Dendritic cell treated with granulocyte-macrophage colony-stimulating factor and Interleukin-4, amounts not matched to agents 40 ng/mL and 50 ng/mL, for 4 days (primary cell): ENCODE measurements at regions not wholly inside any gene's neighbourhood (a gene's known extent, or its start where the extent isn't known, plus 50 kb on each side); places are given as distances from the start of the nearest gene placed in this dataset.

ENCODE experiments used
- H3K27ac Mint-ChIP-seq: one replicate; pipeline ENCODE4 v1.8.0; 2022; ENCODE audit warnings: mild to moderate bottlenecking, mixed read lengths
- H3K27me3 Mint-ChIP-seq: one replicate; pipeline ENCODE4 v1.8.0; 2022; ENCODE audit warnings: mild to moderate bottlenecking, mixed read lengths
- H3K36me3 Mint-ChIP-seq: one replicate; pipeline ENCODE4 v1.8.0; 2022; ENCODE audit warnings: low read depth, mixed read lengths
- H3K4me1 Mint-ChIP-seq: one replicate; pipeline ENCODE4 v1.8.0; 2022; ENCODE audit warnings: low read depth, mixed read lengths
- H3K4me3 Mint-ChIP-seq: one replicate; pipeline ENCODE4 v1.8.0; 2022; ENCODE audit warnings: mild to moderate bottlenecking, moderate library complexity, mixed read lengths
- H3K9me3 Mint-ChIP-seq: one replicate; pipeline ENCODE4 v1.8.0; 2022; ENCODE audit warnings: mixed read lengths
- intact Hi-C: fragments of 100-400 bp; cut with micrococcal nuclease; formaldehyde crosslinking; loops from one replicate; pipeline ENCODE4 v1.15.0; 2022

DNA sequence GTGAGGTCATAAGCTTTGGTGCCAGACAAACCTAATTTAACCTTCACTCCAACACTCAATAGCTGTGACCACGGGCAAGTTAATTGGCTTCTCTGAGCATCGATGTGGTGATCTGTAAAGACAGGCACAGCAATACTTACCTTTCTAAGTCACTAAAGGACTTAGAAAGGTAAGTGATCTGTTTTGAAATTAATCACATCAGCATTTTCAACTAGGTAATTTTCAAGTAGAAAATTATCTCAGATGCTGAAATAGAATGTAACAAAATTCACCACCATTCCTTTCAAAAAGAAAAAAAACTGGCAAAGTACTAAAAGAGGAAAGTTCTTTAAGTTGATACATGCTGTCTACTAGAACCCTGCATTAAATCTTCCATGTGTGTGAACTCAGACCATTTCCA is 354.5 kb downstream of the ICE1 start:
- intact Hi-C loops: no loop called here
- Mint-ChIP-seq H3K4me3 (no peak overlapping the region), H3K36me3 (no peaks in the 10 kb centered on the region), H3K27me3 (no peaks in the 10 kb centered on the region), H3K9me3 (no peaks in the 10 kb centered on the region), H3K4me1 (no peaks in the 10 kb centered on the region), H3K27ac (no peak overlapping the region)

- intact Hi-C loops: no loop called here
- no peaks in the 10 kb centered on the region for H3K36me3 Mint-ChIP-seq
Measured at GRCh38 chr5:5772202-5772601, 349.7 kb downstream of the ICE1 start.

DNA sequence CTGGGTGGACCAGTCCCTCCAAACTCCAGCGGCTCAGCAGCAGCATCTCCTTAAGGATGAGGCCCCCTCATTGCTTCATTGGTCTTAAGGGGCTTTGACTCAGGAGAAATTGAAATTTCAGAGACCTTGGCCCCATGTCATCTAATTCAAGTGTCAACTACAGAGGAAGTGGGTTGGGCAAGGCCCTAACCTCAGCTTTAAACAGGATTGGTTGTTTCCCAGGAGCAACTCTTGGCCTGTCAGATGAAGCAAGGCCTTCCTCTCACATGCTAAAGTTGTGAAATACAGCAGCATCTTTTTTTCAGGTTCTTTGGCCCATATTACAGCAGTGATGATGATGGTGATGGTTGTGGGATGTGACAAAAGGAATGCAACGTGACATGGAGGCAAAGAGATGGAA is 348.3 kb downstream of the ICE1 start:
- Mint-ChIP-seq H3K36me3 (no peaks in the 10 kb centered on the region), H3K9me3 (no peaks in the 10 kb centered on the region), H3K27me3 (no peaks in the 10 kb centered on the region), H3K27ac (no peak overlapping the region), H3K4me1 (no peaks in the 10 kb centered on the region), H3K4me3 (no peak overlapping the region)
- intact Hi-C loops: no loop called here

More at GRCh38 chr5:5772202-5772601, 349.7 kb downstream of the ICE1 start:
- Mint-ChIP-seq H3K27ac (no peak overlapping the region), H3K4me1 (no peaks in the 10 kb centered on the region), H3K9me3 (no peaks in the 10 kb centered on the region), H3K27me3 (no peaks in the 10 kb centered on the region), H3K4me3 (no peak overlapping the region)

- H3K9me3 Mint-ChIP-seq: no peaks in the 10 kb centered on the region
- no peaks in the 10 kb centered on the region for H3K36me3 Mint-ChIP-seq
- H3K27me3 Mint-ChIP-seq: no peaks in the 10 kb centered on the region
- intact Hi-C loops: no loop called here
- no peak overlapping the region for H3K4me3 Mint-ChIP-seq
- no peak overlapping the region for H3K27ac Mint-ChIP-seq
- H3K4me1 Mint-ChIP-seq: no peaks in the 10 kb centered on the region
Measured at GRCh38 chr5:5767286-5767928, 344.9 kb downstream of the ICE1 start.

DNA sequence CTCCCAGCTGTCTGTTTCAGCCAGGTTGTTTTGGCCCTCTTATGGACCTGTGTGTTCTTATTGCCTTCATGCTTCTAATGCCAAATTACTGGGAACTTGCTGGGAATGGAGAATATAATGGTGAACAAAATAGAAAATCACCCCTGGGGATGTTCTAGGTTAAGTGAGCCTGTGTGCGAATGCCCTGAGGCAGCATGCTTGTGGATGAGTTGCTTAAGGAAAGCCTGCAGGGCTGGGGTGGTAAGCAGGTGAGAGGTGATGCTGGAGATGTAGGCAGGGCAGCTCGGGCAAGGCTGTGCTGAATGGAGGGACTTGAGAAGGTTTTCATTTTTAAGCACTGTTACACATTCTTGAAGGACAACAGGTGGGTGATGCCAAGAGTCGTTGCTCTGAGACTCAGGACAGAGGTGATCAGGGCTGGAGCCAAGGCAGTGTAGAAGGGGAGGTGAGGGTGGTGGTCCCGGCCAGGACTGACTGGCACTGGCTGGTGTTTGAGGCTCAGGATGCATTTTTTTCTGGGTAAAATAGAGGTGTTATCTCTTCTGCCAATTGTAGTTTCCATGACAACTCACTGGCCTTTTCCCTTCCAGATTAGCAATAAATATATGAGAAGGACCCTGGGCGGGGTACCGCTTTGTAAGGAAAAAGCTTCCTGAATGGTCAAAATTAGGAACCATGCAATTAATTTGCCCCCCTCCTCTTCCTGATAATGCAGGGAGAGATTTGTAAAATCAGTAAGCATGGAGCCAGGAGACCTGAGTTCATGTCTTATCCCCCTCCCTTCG is 342.8 kb downstream of the ICE1 start:
- no peak overlapping the region for H3K4me3 Mint-ChIP-seq
- no peaks in the 10 kb centered on the region for H3K4me1 Mint-ChIP-seq
- H3K36me3 Mint-ChIP-seq: no peaks in the 10 kb centered on the region
- no peaks in the 10 kb centered on the region for H3K9me3 Mint-ChIP-seq
- H3K27ac Mint-ChIP-seq: no peak overlapping the region
- no peaks in the 10 kb centered on the region for H3K27me3 Mint-ChIP-seq
- intact Hi-C loops: no loop called here

GRCh38 chr5:5764246-5764645 is 341.8 kb downstream of the ICE1 start:
- intact Hi-C loops: no loop called here
- H3K27ac Mint-ChIP-seq: no peak overlapping the region
- no peaks in the 10 kb centered on the region for H3K4me1 Mint-ChIP-seq
- H3K9me3 Mint-ChIP-seq: no peaks in the 10 kb centered on the region
- no peaks in the 10 kb centered on the region for H3K36me3 Mint-ChIP-seq
- no peaks in the 10 kb centered on the region for H3K27me3 Mint-ChIP-seq
- H3K4me3 Mint-ChIP-seq: no peak overlapping the region

DNA sequence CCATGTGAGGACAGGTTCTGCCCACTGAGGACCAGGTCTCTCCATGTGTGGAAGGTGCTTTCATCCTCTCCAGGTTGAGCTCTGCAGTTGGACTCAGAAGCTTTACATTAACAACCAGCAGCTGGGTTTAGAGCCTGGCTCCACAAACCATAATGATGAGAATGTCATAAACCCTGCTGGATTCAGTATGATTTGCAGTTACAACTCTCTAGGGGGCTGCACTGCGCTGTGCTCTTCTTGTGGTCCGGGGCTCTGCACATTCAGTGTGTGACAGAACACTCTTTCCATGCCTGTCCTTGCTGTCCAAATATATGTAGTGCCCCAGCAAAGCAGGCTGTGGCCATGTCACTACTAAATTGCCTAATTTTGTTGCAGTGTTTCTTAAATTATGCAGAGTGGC is 334.3 kb downstream of the ICE1 start:
- Mint-ChIP-seq H3K27me3 (no peaks in the 10 kb centered on the region), H3K4me3 (no peak overlapping the region), H3K36me3 (no peaks in the 10 kb centered on the region), H3K9me3 (no peaks in the 10 kb centered on the region), H3K4me1 (no peaks in the 10 kb centered on the region), H3K27ac (no peak overlapping the region)
- intact Hi-C loops: no loop called here

GRCh38 chr5:5755888-5756287 is 333.4 kb downstream of the ICE1 start:
- no peak overlapping the region for H3K27ac Mint-ChIP-seq
- H3K9me3 Mint-ChIP-seq: no peaks in the 10 kb centered on the region
- intact Hi-C loops: no loop called here
- no peak overlapping the region for H3K4me3 Mint-ChIP-seq
- H3K27me3 Mint-ChIP-seq: no peaks in the 10 kb centered on the region
- H3K36me3 Mint-ChIP-seq: no peaks in the 10 kb centered on the region
- H3K4me1 Mint-ChIP-seq: no peaks in the 10 kb centered on the region

- no peaks in the 10 kb centered on the region for H3K4me1 Mint-ChIP-seq
- no peaks in the 10 kb centered on the region for H3K36me3 Mint-ChIP-seq
- intact Hi-C loops: no loop called here
- H3K27me3 Mint-ChIP-seq: no peaks in the 10 kb centered on the region
- H3K4me3 Mint-ChIP-seq: no peak overlapping the region
- H3K27ac Mint-ChIP-seq: no peak overlapping the region
- no peaks in the 10 kb centered on the region for H3K9me3 Mint-ChIP-seq
Measured at GRCh38 chr5:5752844-5753243, 330.4 kb downstream of the ICE1 start.

DNA sequence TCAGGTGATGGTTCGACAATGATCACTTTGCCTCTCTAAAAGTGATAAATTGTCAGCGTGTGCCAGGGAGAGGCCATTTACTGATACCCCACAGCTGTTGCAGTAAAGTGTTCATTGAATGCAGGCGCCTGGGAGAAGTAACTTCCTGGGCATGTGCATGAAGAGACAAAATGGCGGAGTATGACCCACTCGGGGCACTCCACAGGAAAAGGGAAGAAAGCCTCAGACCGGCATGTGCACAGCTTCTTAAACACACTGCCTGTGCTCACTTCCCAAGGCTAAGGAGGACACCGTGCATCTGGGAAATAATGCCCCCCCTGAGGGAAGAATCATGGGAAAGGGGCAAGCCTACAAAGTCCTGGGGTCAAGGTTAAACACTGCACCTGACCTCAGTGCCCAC is 329.5 kb downstream of the ICE1 start:
- H3K9me3 Mint-ChIP-seq: no peaks in the 10 kb centered on the region
- H3K36me3 Mint-ChIP-seq: no peaks in the 10 kb centered on the region
- H3K4me1 Mint-ChIP-seq: no peaks in the 10 kb centered on the region
- no peak overlapping the region for H3K4me3 Mint-ChIP-seq
- intact Hi-C loops: no loop called here
- H3K27ac Mint-ChIP-seq: no peak overlapping the region
- no peaks in the 10 kb centered on the region for H3K27me3 Mint-ChIP-seq

DNA sequence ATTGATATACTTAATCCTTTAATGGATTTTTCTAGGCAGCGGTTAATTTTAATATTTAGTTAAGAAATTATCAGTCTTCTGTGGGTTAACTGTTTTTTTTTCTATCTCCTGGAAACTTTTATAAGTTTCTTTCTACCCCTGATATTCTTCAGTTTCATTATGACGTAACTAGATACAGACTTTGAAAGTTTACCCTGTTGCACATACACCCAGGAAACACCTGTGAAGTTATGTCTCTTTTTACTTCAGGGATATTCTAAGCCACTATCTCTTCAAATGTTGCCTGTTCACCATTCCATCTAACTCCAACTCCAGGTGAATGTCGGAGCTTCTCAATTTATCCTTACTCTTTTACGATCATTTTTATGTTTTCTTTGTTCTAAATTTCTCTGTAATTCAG is 329.0 kb downstream of the ICE1 start:
- no peak overlapping the region for H3K4me3 Mint-ChIP-seq
- no peaks in the 10 kb centered on the region for H3K9me3 Mint-ChIP-seq
- no peaks in the 10 kb centered on the region for H3K36me3 Mint-ChIP-seq
- H3K27me3 Mint-ChIP-seq: no peaks in the 10 kb centered on the region
- no peaks in the 10 kb centered on the region for H3K4me1 Mint-ChIP-seq
- intact Hi-C loops: no loop called here
- H3K27ac Mint-ChIP-seq: no peak overlapping the region

DNA sequence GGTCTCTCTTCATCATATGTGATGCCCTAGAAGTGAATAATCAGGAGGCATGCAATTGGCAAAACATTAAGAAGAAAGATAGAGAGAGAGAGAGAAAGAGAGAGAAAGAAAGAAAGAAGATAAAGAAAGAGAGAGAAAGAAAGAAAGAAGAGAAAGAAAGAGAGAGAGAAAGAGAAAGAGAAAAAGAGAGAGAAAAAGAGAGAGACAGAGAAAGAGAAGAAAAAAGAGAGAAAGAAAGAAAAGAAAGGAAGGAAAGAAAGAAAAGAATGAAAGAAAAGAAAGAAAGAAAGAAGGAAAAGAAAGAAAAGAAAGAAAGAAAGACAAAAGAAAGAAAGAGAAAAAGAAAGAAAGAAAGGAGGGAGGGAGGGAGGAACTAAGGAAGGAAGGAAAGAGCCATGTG is 318.9 kb downstream of the ICE1 start:
- Mint-ChIP-seq H3K4me1 (no peaks in the 10 kb centered on the region), H3K4me3 (no peak overlapping the region), H3K36me3 (no peaks in the 10 kb centered on the region), H3K27ac (no peak overlapping the region), H3K27me3 (no peaks in the 10 kb centered on the region), H3K9me3 (peaks cover 40% of the 10 kb centered on the region)
- intact Hi-C loops: no loop called here

DNA sequence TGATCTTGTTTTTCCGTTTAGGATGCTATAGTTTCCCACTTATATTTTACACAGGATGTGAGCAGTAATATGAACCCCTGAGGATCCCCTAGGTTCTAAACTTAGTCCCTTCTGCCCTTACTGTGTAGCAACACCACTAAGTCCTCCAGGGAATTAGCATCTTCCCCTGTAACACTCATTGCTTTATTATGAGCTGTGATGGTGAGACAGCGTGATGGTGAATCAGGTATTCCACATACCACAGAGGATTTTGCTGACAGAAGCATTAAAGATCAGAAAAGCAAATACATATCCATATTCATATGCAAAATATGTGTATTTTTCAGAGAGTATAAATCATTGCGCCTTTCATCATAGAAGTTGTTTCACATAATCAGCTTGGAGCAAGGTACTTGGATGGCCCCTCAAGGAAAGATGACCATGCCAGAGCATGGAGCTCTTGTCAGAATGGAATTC is 317.0 kb downstream of the ICE1 start:
- no peaks in the 10 kb centered on the region for H3K36me3 Mint-ChIP-seq
- intact Hi-C loops: no loop called here
- H3K9me3 Mint-ChIP-seq: peaks cover 40% of the 10 kb centered on the region
- H3K4me1 Mint-ChIP-seq: no peaks in the 10 kb centered on the region
- no peak overlapping the region for H3K4me3 Mint-ChIP-seq
- no peak overlapping the region for H3K27ac Mint-ChIP-seq
- H3K27me3 Mint-ChIP-seq: no peaks in the 10 kb centered on the region

DNA sequence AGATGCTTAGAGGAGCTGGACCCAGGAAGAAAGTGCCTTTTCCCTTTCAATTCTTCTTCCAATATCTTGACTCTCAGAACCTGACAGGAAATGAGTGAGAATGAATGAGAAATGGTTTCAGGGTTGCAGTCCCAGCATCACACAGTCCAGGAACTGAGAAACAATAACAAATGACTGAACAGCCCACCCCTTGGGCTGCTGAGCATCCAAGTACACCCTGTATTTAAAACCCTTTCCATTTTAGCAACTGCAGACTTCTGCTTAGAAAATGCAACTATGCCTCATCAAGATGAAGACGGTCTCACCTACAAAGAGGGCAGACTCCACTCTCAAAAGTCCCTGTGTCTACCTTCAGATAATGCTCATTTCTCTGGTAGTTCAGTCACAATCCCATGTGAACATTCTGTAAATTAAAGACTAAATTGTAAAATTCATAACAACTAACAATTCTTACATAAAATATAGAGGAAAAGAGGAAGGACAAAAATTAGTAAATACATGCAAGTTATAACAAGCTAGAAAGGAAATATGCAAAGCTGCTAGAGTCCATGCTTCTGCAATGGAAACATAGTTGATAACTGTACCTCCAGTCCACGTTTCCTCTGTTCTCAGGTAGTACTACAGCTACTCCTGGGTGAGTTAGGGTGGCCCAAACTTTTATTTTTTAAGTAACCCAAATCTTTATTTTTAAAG is 316.5 kb downstream of the ICE1 start:
- peaks cover 35% of the 10 kb centered on the region for H3K9me3 Mint-ChIP-seq
- no peaks in the 10 kb centered on the region for H3K27me3 Mint-ChIP-seq
- H3K4me1 Mint-ChIP-seq: no peaks in the 10 kb centered on the region
- no peak overlapping the region for H3K27ac Mint-ChIP-seq
- no peak overlapping the region for H3K4me3 Mint-ChIP-seq
- intact Hi-C loops: no loop called here
- no peaks in the 10 kb centered on the region for H3K36me3 Mint-ChIP-seq
